Calu3 (cell line): ENCODE measurements at regions not wholly inside any gene's neighbourhood (a gene's known extent, or its start where the extent isn't known, plus 50 kb on each side); places are given as distances from the start of the nearest gene placed in this dataset.

Experiments used
- BruUV-seq: library from RNA; stranded (reverse); fragments of 400-500 nt; replicated peaks from 2 replicates; lab custom pipeline; 2021; lab: Mats Ljungman, UMichigan
- CTCF ChIA-PET: fragments of 300-600 bp; sonication (Branson Sonifier 250); formaldehyde crosslinking; loops from one replicate; lab custom pipeline; 2022; ENCODE audit warnings: antibody characterized with exemption; lab: Charles Lee
- DNase-seq: peaks from one replicate; pipeline ENCODE4 v3.0.0; 2022
- H3K27ac Mint-ChIP-seq: one replicate; pipeline ENCODE4 v1.8.0; 2022; ENCODE audit warnings: mixed read lengths; ENCODE audit not compliant: unreplicated experiment
- H3K27me3 Mint-ChIP-seq: one replicate; pipeline ENCODE4 v1.8.0; 2022; ENCODE audit warnings: mixed read lengths; ENCODE audit not compliant: unreplicated experiment
- H3K36me3 Mint-ChIP-seq: one replicate; pipeline ENCODE4 v1.8.0; 2022; ENCODE audit warnings: mild to moderate bottlenecking, moderate library complexity, mixed read lengths; ENCODE audit not compliant: insufficient read depth, unreplicated experiment
- H3K4me1 Mint-ChIP-seq: one replicate; pipeline ENCODE4 v1.8.0; 2022; ENCODE audit warnings: mild to moderate bottlenecking, low read depth, mixed read lengths; ENCODE audit not compliant: unreplicated experiment
- H3K4me3 Mint-ChIP-seq: one replicate; pipeline ENCODE4 v1.8.0; 2022; ENCODE audit warnings: mild to moderate bottlenecking, low read depth, moderate library complexity, mixed read lengths; ENCODE audit not compliant: unreplicated experiment
- H3K9me3 Mint-ChIP-seq: one replicate; pipeline ENCODE4 v1.8.0; 2022; ENCODE audit warnings: low read depth, mixed read lengths; ENCODE audit not compliant: unreplicated experiment
- CTCF ChIP-seq: fragments of 200-600 bp; IDR thresholded peaks from one replicate; pipeline ENCODE4 v1.8.0; 2022; ENCODE audit warnings: antibody characterized with exemption; ENCODE audit not compliant: unreplicated experiment
- intact Hi-C: fragments of 100-400 bp; cut with micrococcal nuclease; formaldehyde crosslinking; loops from one replicate; pipeline ENCODE4 v1.10.0; 2022; ENCODE audit not compliant: unreplicated experiment

DNA sequence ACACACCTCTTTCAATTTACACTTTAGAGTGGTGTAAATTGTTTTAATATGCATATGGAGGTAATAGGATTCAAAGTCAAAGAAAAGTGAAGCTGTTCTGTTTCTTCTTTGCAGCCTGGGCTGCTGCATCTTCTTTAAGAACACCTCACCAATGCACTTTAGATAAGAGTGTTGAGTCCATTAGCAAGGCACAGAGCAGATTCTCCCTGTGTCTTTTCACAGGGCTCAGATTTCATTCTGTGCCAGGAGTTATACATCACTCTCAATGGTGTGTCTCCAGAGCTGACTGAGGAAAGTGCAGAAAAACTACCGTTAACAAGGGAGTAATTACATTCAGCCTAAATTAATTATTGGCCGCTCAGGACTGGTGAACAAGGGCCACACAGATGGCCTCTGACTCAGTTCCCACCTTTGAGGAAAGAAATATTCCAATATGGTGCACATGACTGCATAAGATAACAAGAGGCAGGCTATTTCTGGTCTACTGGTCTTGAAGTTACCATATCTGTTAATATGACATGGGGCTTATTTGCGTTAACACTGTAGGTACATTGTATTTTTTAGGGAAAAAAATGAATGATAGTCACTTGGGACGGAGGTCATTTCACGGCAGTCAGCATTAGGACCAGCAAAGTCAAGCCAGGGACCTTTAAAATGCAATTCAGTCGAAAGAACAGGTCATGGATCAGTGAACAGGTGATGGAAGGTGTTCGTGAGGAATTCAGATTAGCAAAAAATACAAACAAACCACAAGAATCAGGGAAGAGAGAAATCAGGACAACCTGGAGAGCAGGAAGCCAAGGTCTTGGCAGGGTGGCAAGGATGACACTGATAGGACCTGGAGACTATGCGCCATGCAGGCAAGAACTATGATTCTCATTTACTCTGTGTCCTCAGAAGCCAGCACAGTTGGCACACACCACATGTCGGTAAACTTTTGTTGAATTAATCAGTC is 203.7 kb downstream of the TBX18 start:
- Mint-ChIP-seq H3K27ac (no peak overlapping the region), H3K4me3 (no peak overlapping the region), H3K4me1 (peaks cover 11% of the 10 kb centered on the region), H3K27me3 (no peaks in the 10 kb centered on the region), H3K9me3 (no peaks in the 10 kb centered on the region), H3K36me3 (no peaks in the 10 kb centered on the region)
- no TSS peak for BruUV-seq
- DNase-seq: no peak
- no peak for TF ChIP-seq CTCF
- intact Hi-C loops: no loop called here
- CTCF ChIA-PET: no interaction called here

GRCh38 chr6:84556541-84557335 is 207.7 kb downstream of the TBX18 start:
- CTCF ChIA-PET: interaction anchor here (0.7 kb wide), 1 partner anchor 299 kb away, joined by 3 read pairs; no protein-coding TSS in a partner anchor
- Mint-ChIP-seq H3K36me3 (no peaks in the 10 kb centered on the region), H3K9me3 (peaks cover 11% of the 10 kb centered on the region), H3K27ac (no peak overlapping the region), H3K27me3 (no peaks in the 10 kb centered on the region), H3K4me1 (peaks cover 29% of the 10 kb centered on the region), H3K4me3 (no peak overlapping the region)
- BruUV-seq: no TSS peak
- intact Hi-C loops: no loop called here
- DNase-seq: no peak
- no peak for TF ChIP-seq CTCF

DNA sequence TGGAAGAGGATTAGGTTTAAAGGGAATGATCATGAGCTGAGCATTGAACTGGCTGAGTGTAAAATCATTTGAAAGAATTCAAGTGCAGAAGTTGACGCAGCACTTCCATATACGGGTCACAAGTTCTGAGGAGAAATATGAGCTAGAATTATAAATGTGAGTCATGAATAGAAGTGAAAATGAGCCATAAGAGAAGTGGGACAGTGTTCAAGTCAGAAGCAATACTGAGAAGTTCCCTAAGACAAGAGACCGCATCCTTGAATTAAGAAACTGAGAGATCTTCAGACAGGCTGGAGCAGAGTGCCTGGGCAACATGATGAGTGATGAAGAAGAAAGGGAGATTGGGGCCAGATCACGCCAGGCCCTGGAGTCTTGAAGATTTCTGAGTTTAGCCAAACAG is 209.7 kb downstream of the TBX18 start:
- H3K36me3 Mint-ChIP-seq: no peaks in the 10 kb centered on the region
- peaks cover 18% of the 10 kb centered on the region for H3K4me1 Mint-ChIP-seq
- peaks cover 16% of the 10 kb centered on the region for H3K9me3 Mint-ChIP-seq
- H3K27ac Mint-ChIP-seq: no peak overlapping the region
- no peak overlapping the region for H3K4me3 Mint-ChIP-seq
- no peaks in the 10 kb centered on the region for H3K27me3 Mint-ChIP-seq
- intact Hi-C loops: no loop called here
- TF ChIP-seq CTCF: no peak
- CTCF ChIA-PET: no interaction called here
- no TSS peak for BruUV-seq
- no peak for DNase-seq

DNA sequence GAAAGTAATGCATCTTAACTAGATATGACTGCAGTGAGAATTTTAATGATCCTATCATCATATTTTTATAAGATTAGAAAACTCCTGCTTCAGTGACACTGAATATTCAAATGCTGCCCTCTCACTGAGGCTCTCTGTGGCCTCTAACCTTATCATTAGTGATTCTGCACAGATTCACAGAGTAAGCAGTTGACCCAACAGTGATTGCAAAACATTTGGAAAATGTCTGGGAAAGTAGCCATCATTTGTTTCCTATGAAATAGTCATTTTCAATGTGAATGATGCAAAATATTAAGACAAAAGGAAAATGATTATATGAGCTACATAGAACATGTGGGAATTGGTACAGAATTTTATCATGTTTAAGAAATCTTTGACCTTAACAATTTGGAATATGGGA is 210.3 kb downstream of the TBX18 start:
- intact Hi-C loops: no loop called here
- CTCF ChIA-PET: interaction anchor here (1.5 kb wide), 1 partner anchor 126 kb away, joined by 3 read pairs; no protein-coding TSS in a partner anchor
- H3K9me3 Mint-ChIP-seq: peaks cover 16% of the 10 kb centered on the region
- H3K4me3 Mint-ChIP-seq: no peak overlapping the region
- peaks cover 18% of the 10 kb centered on the region for H3K4me1 Mint-ChIP-seq
- no peaks in the 10 kb centered on the region for H3K36me3 Mint-ChIP-seq
- no peak for TF ChIP-seq CTCF
- H3K27me3 Mint-ChIP-seq: no peaks in the 10 kb centered on the region
- no peak for DNase-seq
- H3K27ac Mint-ChIP-seq: no peak overlapping the region
- BruUV-seq: no TSS peak
